Neural cell (in vitro differentiated cells): ENCODE measurements at regions not wholly inside any gene's neighbourhood (a gene's known extent, or its start where the extent isn't known, plus 50 kb on each side); places are given as distances from the start of the nearest gene placed in this dataset.
"Not testable (repeated sequence)": the region's sequence is repeated elsewhere in the genome, so short reads cannot be mapped to it uniquely, and the experiment has no call there.

ENCODE experiments used
- H2AFZ ChIP-seq: fragments of 200-600, 300-800 bp; sonication (generic), shearing (Covaris generic); 2 replicates; pipeline ENCODE4 v1.6.0; 2014; ENCODE audit warnings: low read depth, mild to moderate bottlenecking, antibody characterized with exemption, low read length, moderate library complexity
- H3F3A ChIP-seq: fragments of 200-600 bp; shearing (Covaris generic); 2 replicates; pipeline ENCODE4 v1.6.1; 2016; ENCODE audit warnings: mild to moderate bottlenecking, moderate library complexity, mixed read lengths, antibody characterized with exemption, low read length; ENCODE audit not compliant: insufficient read depth, poor library complexity, severe bottlenecking
- H3K27ac ChIP-seq: fragments of 200-600, 300-800 bp; sonication (generic), shearing (Covaris generic); 2 replicates; pipeline ENCODE4 v1.5.1; 2014; ENCODE audit warnings: mild to moderate bottlenecking, low read length, moderate library complexity
- H3K27me3 ChIP-seq: fragments of 300-800, 200-600 bp; sonication (generic), shearing (Covaris generic); 2 replicates; pipeline ENCODE4 v1.6.0; 2014; ENCODE audit warnings: mild to moderate bottlenecking, low read depth, low read length, moderate library complexity; ENCODE audit not compliant: insufficient read depth
- H3K36me3 ChIP-seq: fragments of 300-800, 200-600 bp; sonication (generic), shearing (Covaris generic); 2 replicates; pipeline ENCODE4 v1.5.1; 2014; ENCODE audit warnings: mild to moderate bottlenecking, antibody characterized with exemption, low read length, moderate library complexity; ENCODE audit not compliant: insufficient read depth
- H3K4me2 ChIP-seq: fragments of 300-800, 200-600 bp; sonication (generic), shearing (Covaris generic); 2 replicates; pipeline ENCODE4 v1.6.0; 2014; ENCODE audit warnings: mild to moderate bottlenecking, low read length
- H3K4me3 ChIP-seq: fragments of 300-800, 200-600 bp; sonication (generic), shearing (Covaris generic); 2 replicates; pipeline ENCODE4 v1.5.1; 2014; ENCODE audit warnings: mild to moderate bottlenecking, low read length, moderate library complexity
- H3K79me2 ChIP-seq: fragments of 200-600 bp; shearing (Covaris generic); replicated peaks from 2 replicates; pipeline ENCODE4 v1.6.0; 2014; ENCODE audit warnings: mild to moderate bottlenecking, low read length, moderate library complexity; ENCODE audit not compliant: insufficient read depth
- H3K9ac ChIP-seq: fragments of 300-800, 200-600 bp; sonication (generic), shearing (Covaris generic); 2 replicates; pipeline ENCODE4 v1.6.1; 2016; ENCODE audit warnings: mild to moderate bottlenecking, low read length, mixed read lengths
- H3K9me2 ChIP-seq: fragments of 200-600 bp; shearing (Covaris generic); 2 replicates; pipeline ENCODE4 v1.6.1; 2016; ENCODE audit warnings: mild to moderate bottlenecking, low read length, mixed read lengths; ENCODE audit not compliant: insufficient read depth
- H3K9me3 ChIP-seq: fragments of 200-600, 300-800 bp; sonication (generic), shearing (Covaris generic); 2 replicates; pipeline ENCODE4 v1.6.1; 2016; ENCODE audit warnings: mild to moderate bottlenecking, mixed run types, low read length, moderate library complexity, mixed read lengths
- H4K20me1 ChIP-seq: fragments of 200-600 bp; shearing (Covaris generic); 2 replicates; pipeline ENCODE4 v1.6.1; 2016; ENCODE audit warnings: mild to moderate bottlenecking, mixed run types; ENCODE audit not compliant: insufficient read depth
- CTCF ChIP-seq: fragments of 450-650 bp; IDR thresholded peaks from 2 replicates; pipeline ENCODE4 v1.5.1; 2014; ENCODE audit warnings: antibody characterized with exemption, mild to moderate bottlenecking, moderate library complexity; ENCODE audit not compliant: poor library complexity, severe bottlenecking
- EP300 ChIP-seq: fragments of 450-650 bp; conservative IDR thresholded peaks from 2 replicates; pipeline ENCODE4 v1.6.1; 2014; ENCODE audit warnings: antibody characterized with exemption, mild to moderate bottlenecking, moderate library complexity; ENCODE audit not compliant: poor library complexity, severe bottlenecking
- EZH2 ChIP-seq: fragments of 200-600, 300-800 bp; shearing (Covaris generic), sonication (generic); IDR thresholded peaks from 2 replicates; pipeline ENCODE4 v1.6.1; 2014; ENCODE audit warnings: antibody characterized with exemption, low read length, borderline replicate concordance, mild to moderate bottlenecking; ENCODE audit not compliant: insufficient read depth, poor library complexity, severe bottlenecking
- SMC3 ChIP-seq: fragments of 450-650 bp; conservative IDR thresholded peaks from 2 replicates; pipeline ENCODE4 v1.6.1; 2014; ENCODE audit warnings: antibody characterized with exemption, mild to moderate bottlenecking, moderate library complexity; ENCODE audit not compliant: poor library complexity
- TAF1 ChIP-seq: IDR thresholded peaks from 2 replicates; pipeline ENCODE4 v1.6.1; 2012; ENCODE audit warnings: low read depth
- TF ChIP-seq, protein P1 (sequence below): IDR thresholded peaks from 2 replicates; pipeline ENCODE4 v1.6.1; 2012; ENCODE audit warnings: borderline replicate concordance

GRCh38 chr1:207196135-207196534 lies 92.1 kb downstream of the C4BPA start:
- H3K79me2 ChIP-seq, H3K9me3 ChIP-seq, H4K20me1 ChIP-seq, H2AFZ ChIP-seq, H3K36me3 ChIP-seq, H3K4me3 ChIP-seq, H3K4me2 ChIP-seq, H3K27me3 ChIP-seq, H3F3A ChIP-seq, H3K9ac ChIP-seq, H3K9me2 ChIP-seq, H3K27ac ChIP-seq: not testable (repeated sequence)

DNA sequence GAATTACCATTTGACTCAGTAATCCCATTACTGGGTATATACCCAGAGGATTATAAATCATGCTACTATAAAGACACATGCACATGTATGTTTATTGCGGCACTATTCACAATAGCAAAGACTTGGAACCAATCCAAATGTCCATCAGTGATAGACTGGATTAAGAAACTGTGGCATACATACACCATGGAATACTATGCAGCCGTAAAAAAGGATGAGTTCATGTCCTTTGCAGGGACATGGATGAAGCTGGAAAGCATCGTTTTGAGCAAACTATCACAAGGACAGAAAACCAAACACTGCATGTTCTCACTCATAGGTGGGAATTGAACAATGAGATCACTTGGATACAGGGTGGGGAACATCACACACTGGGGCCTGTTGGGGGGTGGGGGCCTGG lies 97.5 kb downstream of the C4BPA start:
- H3K9me3 ChIP-seq, H3K27me3 ChIP-seq, H3F3A ChIP-seq, H2AFZ ChIP-seq, H3K9me2 ChIP-seq, H3K27ac ChIP-seq, H4K20me1 ChIP-seq, H3K9ac ChIP-seq, H3K4me2 ChIP-seq, H3K36me3 ChIP-seq, H3K79me2 ChIP-seq, H3K4me3 ChIP-seq: not testable (repeated sequence)

GRCh38 chr1:207202480-207202879 lies 98.4 kb downstream of the C4BPA start:
- H3K4me3 ChIP-seq, result no peak overlapping the region
- H3K27ac ChIP-seq, result no peak overlapping the region
- H3K4me2 ChIP-seq, result no peak overlapping the region
- no peaks in the 10 kb centered on the region for H3K79me2 ChIP-seq
- no peaks in the 10 kb centered on the region for H4K20me1 ChIP-seq
- TF ChIP-seq EP300, result no peak
- no peak for TF ChIP-seq SMC3
- TF ChIP-seq, protein P1, sequence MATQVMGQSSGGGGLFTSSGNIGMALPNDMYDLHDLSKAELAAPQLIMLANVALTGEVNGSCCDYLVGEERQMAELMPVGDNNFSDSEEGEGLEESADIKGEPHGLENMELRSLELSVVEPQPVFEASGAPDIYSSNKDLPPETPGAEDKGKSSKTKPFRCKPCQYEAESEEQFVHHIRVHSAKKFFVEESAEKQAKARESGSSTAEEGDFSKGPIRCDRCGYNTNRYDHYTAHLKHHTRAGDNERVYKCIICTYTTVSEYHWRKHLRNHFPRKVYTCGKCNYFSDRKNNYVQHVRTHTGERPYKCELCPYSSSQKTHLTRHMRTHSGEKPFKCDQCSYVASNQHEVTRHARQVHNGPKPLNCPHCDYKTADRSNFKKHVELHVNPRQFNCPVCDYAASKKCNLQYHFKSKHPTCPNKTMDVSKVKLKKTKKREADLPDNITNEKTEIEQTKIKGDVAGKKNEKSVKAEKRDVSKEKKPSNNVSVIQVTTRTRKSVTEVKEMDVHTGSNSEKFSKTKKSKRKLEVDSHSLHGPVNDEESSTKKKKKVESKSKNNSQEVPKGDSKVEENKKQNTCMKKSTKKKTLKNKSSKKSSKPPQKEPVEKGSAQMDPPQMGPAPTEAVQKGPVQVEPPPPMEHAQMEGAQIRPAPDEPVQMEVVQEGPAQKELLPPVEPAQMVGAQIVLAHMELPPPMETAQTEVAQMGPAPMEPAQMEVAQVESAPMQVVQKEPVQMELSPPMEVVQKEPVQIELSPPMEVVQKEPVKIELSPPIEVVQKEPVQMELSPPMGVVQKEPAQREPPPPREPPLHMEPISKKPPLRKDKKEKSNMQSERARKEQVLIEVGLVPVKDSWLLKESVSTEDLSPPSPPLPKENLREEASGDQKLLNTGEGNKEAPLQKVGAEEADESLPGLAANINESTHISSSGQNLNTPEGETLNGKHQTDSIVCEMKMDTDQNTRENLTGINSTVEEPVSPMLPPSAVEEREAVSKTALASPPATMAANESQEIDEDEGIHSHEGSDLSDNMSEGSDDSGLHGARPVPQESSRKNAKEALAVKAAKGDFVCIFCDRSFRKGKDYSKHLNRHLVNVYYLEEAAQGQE, result no peak
- no peak for TF ChIP-seq CTCF
- TF ChIP-seq TAF1, result no peak
- H3K36me3 ChIP-seq, result no peaks in the 10 kb centered on the region
- no peaks in the 10 kb centered on the region for H3K9me2 ChIP-seq
- H3F3A ChIP-seq, result no peaks in the 10 kb centered on the region
- no peaks in the 10 kb centered on the region for H3K27me3 ChIP-seq
- H2AFZ ChIP-seq, result no peak overlapping the region
- H3K9me3 ChIP-seq, result no peaks in the 10 kb centered on the region
- H3K9ac ChIP-seq, result no peak overlapping the region

- no peaks in the 10 kb centered on the region for H3K79me2 ChIP-seq
- H4K20me1 ChIP-seq, result no peaks in the 10 kb centered on the region
- no peak overlapping the region for H3K4me2 ChIP-seq
- no peak overlapping the region for H3K27ac ChIP-seq
- H3F3A ChIP-seq, result no peaks in the 10 kb centered on the region
- no peaks in the 10 kb centered on the region for H3K27me3 ChIP-seq
- H3K36me3 ChIP-seq, result no peaks in the 10 kb centered on the region
- no peaks in the 10 kb centered on the region for H3K9me3 ChIP-seq
- H2AFZ ChIP-seq, result no peak overlapping the region
- H3K4me3 ChIP-seq, result no peak overlapping the region
- TF ChIP-seq EZH2 (no peak), SMC3 (no peak)
- H3K9ac ChIP-seq, result no peak overlapping the region
- H3K9me2 ChIP-seq, result no peaks in the 10 kb centered on the region
These were observed 99.5 kb downstream of the C4BPA start for GRCh38 chr1:207203541-207203940.
